ENCODE measurements at regions not wholly inside any gene's neighbourhood (a gene's known extent, or its start where the extent isn't known, plus 50 kb on each side); places are given as distances from the start of the nearest gene placed in this dataset.

DNA sequence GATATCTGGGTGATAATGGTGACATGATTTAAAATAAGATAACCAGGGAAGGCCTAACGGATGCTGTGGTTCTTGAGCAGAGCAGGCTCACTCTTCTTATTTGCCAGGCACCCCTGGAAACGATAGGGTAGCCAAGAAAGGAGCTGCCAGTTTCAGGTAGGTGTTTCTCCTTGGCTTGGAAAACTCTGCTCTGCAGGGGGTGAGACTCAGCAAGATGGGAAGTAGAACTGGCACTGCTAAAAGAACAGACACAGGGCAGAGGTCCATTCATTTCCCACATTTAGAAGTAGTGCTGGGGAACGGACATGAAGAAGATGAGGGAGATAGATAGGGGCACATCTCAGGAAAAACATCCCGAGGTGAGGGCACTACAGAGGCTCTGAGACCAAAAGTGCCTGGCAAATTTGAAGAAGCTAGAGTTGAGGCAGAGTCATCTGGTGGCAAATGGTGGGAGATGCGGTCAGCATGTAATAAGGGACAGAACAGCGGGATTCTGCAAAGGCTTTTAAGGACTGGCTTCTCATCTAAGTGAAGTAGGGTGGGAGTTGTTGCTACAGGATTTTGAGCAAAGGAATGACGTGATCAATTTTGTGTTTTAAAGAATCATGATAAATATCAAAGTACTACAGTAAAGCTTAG lies 323.4 kb upstream of the PLSCR5 start:
- Histone ChIP-seq H3K27me3 (ENCODE audit: insufficient read depth, poor library complexity, severe bottlenecking) (no peaks in the 10 kb centered on the region), H3K9me3 (ENCODE audit: severe bottlenecking) (no peaks in the 10 kb centered on the region), H3K4me3 (ENCODE audit: severe bottlenecking) (no peak overlapping the region), H3K4me1 (ENCODE audit: insufficient read depth, poor library complexity, severe bottlenecking) (no peaks in the 10 kb centered on the region), H3K27ac (ENCODE audit: poor library complexity, severe bottlenecking) (no peak overlapping the region), H3K36me3 (ENCODE audit: low read depth) (no peaks in the 10 kb centered on the region)
- DNase-seq (ENCODE audit: low spot score): no peak
- TF ChIP-seq, protein P1, sequence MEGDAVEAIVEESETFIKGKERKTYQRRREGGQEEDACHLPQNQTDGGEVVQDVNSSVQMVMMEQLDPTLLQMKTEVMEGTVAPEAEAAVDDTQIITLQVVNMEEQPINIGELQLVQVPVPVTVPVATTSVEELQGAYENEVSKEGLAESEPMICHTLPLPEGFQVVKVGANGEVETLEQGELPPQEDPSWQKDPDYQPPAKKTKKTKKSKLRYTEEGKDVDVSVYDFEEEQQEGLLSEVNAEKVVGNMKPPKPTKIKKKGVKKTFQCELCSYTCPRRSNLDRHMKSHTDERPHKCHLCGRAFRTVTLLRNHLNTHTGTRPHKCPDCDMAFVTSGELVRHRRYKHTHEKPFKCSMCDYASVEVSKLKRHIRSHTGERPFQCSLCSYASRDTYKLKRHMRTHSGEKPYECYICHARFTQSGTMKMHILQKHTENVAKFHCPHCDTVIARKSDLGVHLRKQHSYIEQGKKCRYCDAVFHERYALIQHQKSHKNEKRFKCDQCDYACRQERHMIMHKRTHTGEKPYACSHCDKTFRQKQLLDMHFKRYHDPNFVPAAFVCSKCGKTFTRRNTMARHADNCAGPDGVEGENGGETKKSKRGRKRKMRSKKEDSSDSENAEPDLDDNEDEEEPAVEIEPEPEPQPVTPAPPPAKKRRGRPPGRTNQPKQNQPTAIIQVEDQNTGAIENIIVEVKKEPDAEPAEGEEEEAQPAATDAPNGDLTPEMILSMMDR (IDR thresholded peaks at IDR 0.05; ENCODE audit: poor library complexity, severe bottlenecking): no peak
- ATAC-seq (ENCODE audit: low read depth): no peak

DNA sequence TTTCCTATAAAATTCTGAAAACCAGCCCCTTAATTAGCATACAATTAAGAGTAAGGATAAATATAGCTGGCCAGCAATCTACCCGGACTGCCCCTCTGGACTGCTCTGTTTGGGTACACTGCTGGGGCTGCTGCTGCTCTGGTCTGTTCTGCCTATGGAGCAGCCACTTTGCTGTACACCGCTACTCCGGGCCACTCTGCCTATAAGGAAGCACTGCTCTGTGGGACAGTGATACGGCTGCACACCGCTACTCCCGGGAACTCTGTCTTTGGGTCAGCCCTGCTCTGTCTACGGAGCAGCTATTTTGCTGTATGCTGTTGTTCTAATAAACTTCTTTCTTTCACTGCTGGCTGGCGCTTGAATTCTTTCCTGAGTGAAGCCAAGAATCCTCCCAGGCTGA lies 316.5 kb upstream of the PLSCR5 start:
- TF ChIP-seq, protein P1 (IDR thresholded peaks at IDR 0.05; ENCODE audit: poor library complexity, severe bottlenecking): no peak
- Histone ChIP-seq H3K36me3 (ENCODE audit: low read depth) (no peaks in the 10 kb centered on the region), H3K9me3 (ENCODE audit: severe bottlenecking) (no peaks in the 10 kb centered on the region), H3K27ac (ENCODE audit: poor library complexity, severe bottlenecking) (no peak overlapping the region), H3K4me1 (ENCODE audit: insufficient read depth, poor library complexity, severe bottlenecking) (no peaks in the 10 kb centered on the region), H3K4me3 (ENCODE audit: severe bottlenecking) (no peak overlapping the region), H3K27me3 (ENCODE audit: insufficient read depth, poor library complexity, severe bottlenecking) (no peaks in the 10 kb centered on the region)
- ATAC-seq (ENCODE audit: low read depth) (no peak), DNase-seq (ENCODE audit: low spot score) (no peak)

- H3K27ac ChIP-seq (ENCODE audit: poor library complexity, severe bottlenecking): no peak overlapping the region
- no peaks in the 10 kb centered on the region for H3K36me3 ChIP-seq (ENCODE audit: low read depth)
- no peak for DNase-seq (ENCODE audit: low spot score)
- H3K4me1 ChIP-seq (ENCODE audit: insufficient read depth, poor library complexity, severe bottlenecking): no peaks in the 10 kb centered on the region
- H3K4me3 ChIP-seq (ENCODE audit: severe bottlenecking): no peak overlapping the region
- TF ChIP-seq, protein P1 (IDR thresholded peaks at IDR 0.05; ENCODE audit: poor library complexity, severe bottlenecking): no peak
- ATAC-seq (ENCODE audit: low read depth): no peak
- H3K9me3 ChIP-seq (ENCODE audit: severe bottlenecking): no peaks in the 10 kb centered on the region
- H3K27me3 ChIP-seq (ENCODE audit: insufficient read depth, poor library complexity, severe bottlenecking): no peaks in the 10 kb centered on the region
Observed at GRCh38 chr3:146914409-146914808, 309.3 kb upstream of the PLSCR5 start.

- TF ChIP-seq, protein P1 (IDR thresholded peaks at IDR 0.05; ENCODE audit: poor library complexity, severe bottlenecking): no peak
- no peaks in the 10 kb centered on the region for H3K4me1 ChIP-seq (ENCODE audit: insufficient read depth, poor library complexity, severe bottlenecking)
- H3K27ac ChIP-seq (ENCODE audit: poor library complexity, severe bottlenecking): no peak overlapping the region
- ATAC-seq (ENCODE audit: low read depth) (no peak), DNase-seq (ENCODE audit: low spot score) (no peak)
- no peaks in the 10 kb centered on the region for H3K9me3 ChIP-seq (ENCODE audit: severe bottlenecking)
- H3K36me3 ChIP-seq (ENCODE audit: low read depth): no peaks in the 10 kb centered on the region
- no peaks in the 10 kb centered on the region for H3K27me3 ChIP-seq (ENCODE audit: insufficient read depth, poor library complexity, severe bottlenecking)
- no peak overlapping the region for H3K4me3 ChIP-seq (ENCODE audit: severe bottlenecking)
Observed at GRCh38 chr3:146912241-146913015, 307.3 kb upstream of the PLSCR5 start.

GRCh38 chr3:146903927-146904326 lies 298.8 kb upstream of the PLSCR5 start:
- ATAC-seq (ENCODE audit: low read depth): no peak
- Histone ChIP-seq H3K36me3 (ENCODE audit: low read depth) (no peaks in the 10 kb centered on the region), H3K27me3 (ENCODE audit: insufficient read depth, poor library complexity, severe bottlenecking) (no peaks in the 10 kb centered on the region), H3K9me3 (ENCODE audit: severe bottlenecking) (peaks cover 2% of the 10 kb centered on the region), H3K4me3 (ENCODE audit: severe bottlenecking) (no peak overlapping the region), H3K4me1 (ENCODE audit: insufficient read depth, poor library complexity, severe bottlenecking) (no peaks in the 10 kb centered on the region), H3K27ac (ENCODE audit: poor library complexity, severe bottlenecking) (no peak overlapping the region)
- DNase-seq (ENCODE audit: low spot score): no peak
- TF ChIP-seq, protein P1 (IDR thresholded peaks at IDR 0.05; ENCODE audit: poor library complexity, severe bottlenecking): no peak
